H9 (cell line): ENCODE measurements at regions not wholly inside any gene's neighbourhood (a gene's known extent, or its start where the extent isn't known, plus 50 kb on each side); places are given as distances from the start of the nearest gene placed in this dataset.

Source experiments
- DNase-seq: peaks from one replicate; pipeline ENCODE4 v3.0.0-alpha.2; 2017
- H2AFZ ChIP-seq: one replicate; pipeline ENCODE4 v1.6.1; 2013; ENCODE audit warnings: mild to moderate bottlenecking, low read length, control low read depth, moderate library complexity
- H2AK5ac ChIP-seq: 2 replicates; pipeline ENCODE4 v1.6.1; 2013; ENCODE audit warnings: low read length, control low read depth, mixed read lengths; ENCODE audit not compliant: insufficient read length
- H2BK120ac ChIP-seq: one replicate; pipeline ENCODE4 v1.6.1; 2013; ENCODE audit warnings: low read depth, mild to moderate bottlenecking, low read length, control low read depth, inconsistent platforms; ENCODE audit not compliant: poor library complexity, severe bottlenecking
- H2BK12ac ChIP-seq: 2 replicates; pipeline ENCODE4 v1.6.1; 2013; ENCODE audit warnings: low read length, control low read depth, mixed read lengths, low read depth; ENCODE audit not compliant: insufficient read length
- H2BK15ac ChIP-seq: 2 replicates; pipeline ENCODE4 v1.6.1; 2013; ENCODE audit warnings: low read depth, low read length, control low read depth
- H2BK20ac ChIP-seq: one replicate; pipeline ENCODE4 v1.6.1; 2013; ENCODE audit warnings: low read depth, mild to moderate bottlenecking, low read length, control low read depth, inconsistent platforms; ENCODE audit not compliant: poor library complexity, severe bottlenecking
- H2BK5ac ChIP-seq: 2 replicates; pipeline ENCODE4 v1.6.1; 2013; ENCODE audit warnings: low read length, control low read depth, mixed read lengths; ENCODE audit not compliant: insufficient read length
- H3K14ac ChIP-seq: 2 replicates; pipeline ENCODE4 v1.6.1; 2013; ENCODE audit warnings: low read length, control low read depth; ENCODE audit not compliant: insufficient read depth
- H3K18ac ChIP-seq: 2 replicates; pipeline ENCODE4 v1.6.1; 2013; ENCODE audit warnings: low read depth, mild to moderate bottlenecking, mixed read lengths, low read length, control low read depth; ENCODE audit not compliant: insufficient read length
- H3K23ac ChIP-seq: 2 replicates; pipeline ENCODE4 v1.6.1; 2013; ENCODE audit warnings: low read length, control low read depth, mixed read lengths, low read depth; ENCODE audit not compliant: insufficient read length
- H3K23me2 ChIP-seq: 2 replicates; pipeline ENCODE4 v1.6.1; 2013; ENCODE audit warnings: low read depth, mild to moderate bottlenecking, mixed read lengths, low read length, control low read depth; ENCODE audit not compliant: insufficient read length, poor library complexity, severe bottlenecking
- H3K27ac ChIP-seq: 2 replicates; pipeline ENCODE4 v1.5.1; 2013; ENCODE audit warnings: low read length, control low read depth, mixed read lengths, low read depth; ENCODE audit not compliant: insufficient read length
- H3K27me3 ChIP-seq: 2 replicates; pipeline ENCODE4 v1.6.1; 2013; ENCODE audit warnings: low read length, control low read depth, inconsistent platforms; ENCODE audit not compliant: insufficient read depth
- H3K4ac ChIP-seq: 2 replicates; pipeline ENCODE4 v1.6.1; 2013; ENCODE audit warnings: low read depth, mild to moderate bottlenecking, control low read depth, inconsistent platforms, low read length, moderate library complexity
- H3K4me1 ChIP-seq: 2 replicates; pipeline ENCODE4 v1.6.1; 2013; ENCODE audit warnings: low read length, control low read depth, inconsistent platforms; ENCODE audit not compliant: insufficient read depth
- H3K4me2 ChIP-seq: 2 replicates; pipeline ENCODE4 v1.6.1; 2013; ENCODE audit warnings: low read length, control low read depth, mixed read lengths; ENCODE audit not compliant: insufficient read length, insufficient read depth
- H3K56ac ChIP-seq: 2 replicates; pipeline ENCODE4 v1.6.1; 2013; ENCODE audit warnings: low read depth, mild to moderate bottlenecking, mixed read lengths, low read length, control low read depth; ENCODE audit not compliant: insufficient read length
- H3K79me1 ChIP-seq: 2 replicates; pipeline ENCODE4 v1.6.1; 2013; ENCODE audit warnings: low read depth, mild to moderate bottlenecking, moderate library complexity, low read length, control low read depth, inconsistent platforms; ENCODE audit not compliant: insufficient read depth, poor library complexity, severe bottlenecking
- H3K79me2 ChIP-seq: 2 replicates; pipeline ENCODE4 v1.6.1; 2013; ENCODE audit warnings: low read length, control low read depth, inconsistent platforms; ENCODE audit not compliant: insufficient read depth
- H3K9ac ChIP-seq: 2 replicates; pipeline ENCODE4 v1.6.1; 2013; ENCODE audit warnings: low read length, control low read depth, mixed read lengths; ENCODE audit not compliant: insufficient read length; ENCODE audit errors: extremely low read depth
- H3K9me3 ChIP-seq: one replicate; pipeline ENCODE4 v1.6.1; 2013; ENCODE audit warnings: low read depth, low read length, inconsistent platforms; ENCODE audit not compliant: control insufficient read depth
- H3T11ph ChIP-seq: one replicate; pipeline ENCODE4 v1.6.1; 2013; ENCODE audit warnings: mild to moderate bottlenecking, low read length, control low read depth, inconsistent platforms
- H4K20me1 ChIP-seq: one replicate; pipeline ENCODE4 v1.6.1; 2013; ENCODE audit not compliant: control insufficient read depth, insufficient read length, insufficient read depth
- H4K5ac ChIP-seq: 2 replicates; pipeline ENCODE4 v1.6.1; 2013; ENCODE audit warnings: low read depth, mild to moderate bottlenecking, mixed read lengths, low read length, control low read depth; ENCODE audit not compliant: insufficient read length
- H4K8ac ChIP-seq: replicated peaks from 2 replicates; pipeline ENCODE4 v1.6.1; 2013; ENCODE audit warnings: low read length, control low read depth, mixed read lengths, low read depth; ENCODE audit not compliant: insufficient read length
- H4K91ac ChIP-seq: 2 replicates; pipeline ENCODE4 v1.6.1; 2013; ENCODE audit warnings: low read depth, mild to moderate bottlenecking, moderate library complexity, mixed read lengths, low read length, control low read depth; ENCODE audit not compliant: insufficient read length
- H3K27ac Mint-ChIP-seq, 3 experiments: 2 replicates in 2 of 3; 3 replicates in 1 of 3; pipeline ENCODE4 v1.8.0; 2020 to 2021; ENCODE audit warnings: mixed read lengths in 3 of 3, mild to moderate bottlenecking in 1 of 3, moderate library complexity in 1 of 3
- H3K27me3 Mint-ChIP-seq: 2 replicates; pipeline ENCODE4 v1.8.0; 2021; ENCODE audit warnings: low read depth, mild to moderate bottlenecking, moderate library complexity, mixed read lengths
- H3K36me3 Mint-ChIP-seq, 3 experiments: 2 replicates in 2 of 3; 3 replicates in 1 of 3; pipeline ENCODE4 v1.8.0; 2020 to 2021; ENCODE audit warnings: low read depth in 3 of 3, mixed read lengths in 3 of 3; ENCODE audit not compliant: insufficient read depth in 1 of 3
- H3K4me1 Mint-ChIP-seq, 2 experiments: 2 replicates each; pipeline ENCODE4 v1.8.0; 2020; ENCODE audit warnings: mixed read lengths in 2 of 2
- H3K4me3 Mint-ChIP-seq, 2 experiments: 2 replicates in 1 of 2; 3 replicates in 1 of 2; pipeline ENCODE4 v1.8.0; 2020 to 2021; ENCODE audit warnings: mild to moderate bottlenecking in 2 of 2, mixed read lengths in 2 of 2, moderate library complexity in 1 of 2
- H3K9me3 Mint-ChIP-seq, 2 experiments: 2 replicates in 1 of 2; 3 replicates in 1 of 2; pipeline ENCODE4 v1.8.0; 2020; ENCODE audit warnings: mild to moderate bottlenecking in 2 of 2, mixed read lengths in 2 of 2, moderate library complexity in 1 of 2
- CTCF ChIP-seq: fragments of 200-600 bp; sonication (generic); conservative IDR thresholded peaks from 3 replicates; pipeline ENCODE4 v1.8.0; 2021; ENCODE audit warnings: antibody characterized with exemption, mild to moderate bottlenecking
- WGBS: extraction: QIAGEN DNeasy Blood & Tissue Kit; methylation state at CpG from one replicate; pipeline ENCODE4 v1.1.7; 2013; ENCODE audit warnings: missing lambda C conversion rate, low lambda C conversion rate, mixed read lengths; ENCODE audit not compliant: insufficient read length; ENCODE audit errors: extremely low coverage; 5-methylcytosine and 5-hydroxymethylcytosine counted together

- Histone ChIP-seq H2AFZ (no peak overlapping the region), H3K27me3 (no peaks in the 10 kb centered on the region), H4K5ac (no peak overlapping the region), H4K20me1 (no peaks in the 10 kb centered on the region), H3K23ac (no peak overlapping the region), H2BK15ac (no peak overlapping the region), H2BK120ac (no peak overlapping the region), H3K18ac (no peak overlapping the region), H3K27ac (no peak overlapping the region), H3T11ph (no peak overlapping the region), H3K14ac (no peak overlapping the region), H3K9me3 (no peaks in the 10 kb centered on the region), H2BK20ac (no peak overlapping the region), H4K91ac (no peak overlapping the region), H2AK5ac (no peak overlapping the region), H3K23me2 (no peaks in the 10 kb centered on the region), H3K56ac (no peak overlapping the region), H2BK5ac (no peak overlapping the region), H3K4ac (no peak overlapping the region), H3K4me2 (no peak overlapping the region), H2BK12ac (no peak overlapping the region), H3K79me1 (no peaks in the 10 kb centered on the region), H3K79me2 (no peaks in the 10 kb centered on the region), H3K9ac (no peak overlapping the region), H3K4me1 (peaks cover 8% of the 10 kb centered on the region), H4K8ac (no peak overlapping the region)
- no peak for TF ChIP-seq CTCF
- peaks cover 19 to 21% of the 10 kb centered on the region in 2 experiments for H3K4me1 Mint-ChIP-seq
- H3K9me3 Mint-ChIP-seq = no peaks in the 10 kb centered on the region
- no peak for DNase-seq
- H3K27me3 Mint-ChIP-seq = no peaks in the 10 kb centered on the region
- H3K36me3 Mint-ChIP-seq = no peaks in the 10 kb centered on the region; a peak in 1 of 7 replicates
- WGBS = no CpG with 5 or more reads among the region's 1 CpG
- H3K27ac Mint-ChIP-seq = no peak overlapping the region
- H3K4me3 Mint-ChIP-seq = no peak overlapping the region
Observed at GRCh38 chr3:181887685-181888084, 176.0 kb downstream of the SOX2 start.
